ENCODE measurements at regions not wholly inside any gene's neighbourhood (a gene's known extent, or its start where the extent isn't known, plus 50 kb on each side); places are given as distances from the start of the nearest gene placed in this dataset.

- TF ChIP-seq CTCF (IDR thresholded peaks at IDR 0.05) (no peak), POLR2A (IDR thresholded peaks at IDR 0.05) (no peak)
These were observed 166.1 kb upstream of the SAMSN1 start for GRCh38 chr21:14712121-14712715.
